HUDEP-2 (cell line): ENCODE measurements at regions not wholly inside any gene's neighbourhood (a gene's known extent, or its start where the extent isn't known, plus 50 kb on each side); places are given as distances from the start of the nearest gene placed in this dataset.
"Not testable (repeated sequence)": the region's sequence is repeated elsewhere in the genome, so short reads cannot be mapped to it uniquely, and the experiment has no call there.

Source experiments
- DNase-seq, 76 experiments: peaks; one replicate each; lab custom pipeline; 2025; ENCODE audit not compliant: unreplicated experiment in 76 of 76; lab: John Stamatoyannopoulos, UW

- no peak for DNase-seq
Observed at GRCh38 chr2:14428056-14428455, 204.5 kb upstream of the LRATD1 start.

GRCh38 chr2:14433946-14434495 is 198.5 kb upstream of the LRATD1 start:
- no peak for DNase-seq

- no peak for DNase-seq
Observed at GRCh38 chr2:14445670-14446069, 186.8 kb upstream of the LRATD1 start.

- DNase-seq = no peak
Observed at GRCh38 chr2:14448340-14448739, 184.2 kb upstream of the LRATD1 start.

DNA sequence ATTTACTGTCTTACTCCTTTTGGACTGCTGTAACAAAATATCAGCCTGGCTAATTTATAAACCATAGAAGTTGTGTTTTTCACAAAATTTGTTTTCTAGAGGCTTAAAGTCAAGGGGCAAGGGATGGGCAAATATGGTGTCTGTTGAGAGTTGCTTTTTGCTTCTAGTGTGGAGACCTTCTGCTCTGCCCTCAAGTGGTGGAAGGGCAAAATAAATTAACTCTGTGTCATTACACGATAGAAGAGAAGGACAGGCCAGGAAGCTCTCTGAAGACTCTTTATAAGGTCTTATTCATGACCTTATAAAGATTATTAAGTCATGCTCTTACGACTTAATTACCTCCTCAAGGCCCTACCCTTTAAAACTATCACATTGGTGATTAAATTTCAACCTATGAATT is 181.2 kb upstream of the LRATD1 start:
- no peak for DNase-seq

DNA sequence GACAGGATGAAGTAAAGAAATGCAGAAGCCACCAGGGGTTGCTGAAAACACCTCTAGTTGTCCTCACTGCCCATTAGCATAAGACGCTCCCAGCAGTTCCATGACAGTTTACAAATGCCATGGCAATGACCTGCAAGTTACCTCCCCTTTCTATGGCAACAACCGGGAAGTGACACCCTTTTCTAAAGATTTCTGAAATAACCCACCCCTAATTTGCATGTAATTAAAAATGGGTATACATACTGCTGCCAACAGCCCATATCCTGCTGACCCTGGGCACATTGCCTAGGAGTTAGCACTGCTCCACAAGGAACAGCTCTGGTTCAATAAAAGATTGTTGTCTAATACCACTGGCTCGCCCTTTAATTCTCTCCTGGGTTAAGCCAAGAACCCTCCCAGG is 178.3 kb upstream of the LRATD1 start:
- no peak for DNase-seq

GRCh38 chr2:14459786-14460325 is 172.7 kb upstream of the LRATD1 start:
- DNase-seq = no peak

DNA sequence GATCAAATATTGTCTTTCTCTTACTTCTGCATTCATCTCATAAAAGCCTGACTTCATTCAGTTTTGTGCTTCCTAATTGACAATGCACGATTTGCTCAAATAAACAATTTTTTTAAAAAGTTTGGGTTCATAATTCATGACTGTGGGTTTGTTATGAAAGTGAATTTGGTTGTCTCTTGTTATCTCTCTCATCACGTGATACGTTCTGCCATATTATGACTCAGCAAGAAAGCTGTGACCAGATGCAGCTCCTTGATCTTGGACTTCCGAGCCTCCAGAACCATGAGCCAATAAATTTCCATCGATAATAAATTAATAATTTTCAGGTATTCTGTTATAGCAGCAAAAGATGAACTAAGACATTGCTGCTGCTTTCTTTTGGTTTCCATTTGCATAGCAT is 156.5 kb upstream of the LRATD1 start:
- peak in 1 of 76 experiments; percentile 2 for DNase-seq

DNA sequence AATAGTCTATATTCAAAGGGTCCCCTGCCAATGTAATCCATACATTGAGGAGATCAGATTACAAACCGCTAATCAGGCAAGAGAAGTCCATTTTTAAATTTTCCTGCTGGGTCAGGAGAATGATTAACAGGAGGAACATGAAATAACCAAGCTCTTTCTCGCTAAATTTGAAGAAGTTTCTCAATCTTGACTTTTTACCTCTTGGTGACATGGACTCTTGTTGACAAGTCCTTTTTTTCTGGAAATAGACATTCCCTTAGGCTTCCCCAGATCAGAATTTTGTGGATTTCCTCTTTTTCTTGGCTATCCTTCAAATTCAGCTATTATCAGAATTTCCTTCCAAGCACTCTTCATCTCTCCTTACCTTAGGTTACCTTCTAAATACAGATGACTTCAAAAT is 153.0 kb upstream of the LRATD1 start:
- no peak for DNase-seq

- no peak for DNase-seq
Observed at GRCh38 chr2:14480120-14480519, 152.4 kb upstream of the LRATD1 start.

DNA sequence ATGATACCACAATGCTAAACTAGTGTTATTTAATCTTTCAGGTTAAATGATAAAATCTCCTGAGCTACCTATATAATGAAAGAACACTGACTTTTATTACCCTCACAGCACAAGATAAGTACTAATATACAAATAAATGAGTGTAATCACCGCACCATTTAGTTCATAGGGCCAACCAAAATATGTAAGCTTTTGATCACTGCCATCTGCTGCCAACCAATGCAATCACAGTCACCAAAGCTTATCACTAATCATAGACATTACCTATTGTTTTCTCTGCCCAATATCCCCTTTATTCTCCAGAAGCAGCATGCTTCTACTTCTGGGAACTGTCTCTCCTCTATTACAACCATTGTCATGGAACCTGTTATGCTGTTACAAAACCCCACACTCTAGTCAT is 151.6 kb upstream of the LRATD1 start:
- no peak for DNase-seq

- no peak for DNase-seq
Observed at GRCh38 chr2:14492920-14493503, 139.5 kb upstream of the LRATD1 start.

- DNase-seq = no peak
Observed at GRCh38 chr2:14494759-14495158, 137.8 kb upstream of the LRATD1 start.

GRCh38 chr2:14501061-14501460 is 131.5 kb upstream of the LRATD1 start:
- DNase-seq = no peak

DNA sequence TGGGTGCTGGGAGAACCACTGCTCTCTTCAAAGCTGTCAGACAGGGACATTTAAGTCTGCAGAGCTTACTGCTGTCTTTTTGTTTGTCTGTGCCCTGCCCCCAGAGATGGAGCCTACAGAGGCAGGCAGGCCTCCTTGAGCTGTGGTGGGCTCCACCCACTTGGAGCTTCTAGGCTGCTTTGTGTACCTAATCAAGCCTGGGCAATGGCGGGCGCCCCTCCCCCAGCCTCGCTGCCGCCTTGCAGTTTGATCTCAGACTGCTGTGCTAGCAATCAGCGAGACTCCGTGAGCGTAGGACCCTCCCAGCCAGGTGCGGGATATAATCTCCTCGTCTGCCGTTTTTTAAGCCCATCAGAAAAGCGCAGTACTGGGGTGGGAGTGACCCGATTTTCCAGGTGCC is 125.6 kb upstream of the LRATD1 start:
- not testable (repeated sequence) for DNase-seq

- DNase-seq = no peak
Observed at GRCh38 chr2:14511541-14511940, 121.0 kb upstream of the LRATD1 start.

GRCh38 chr2:14513903-14514302 is 118.6 kb upstream of the LRATD1 start:
- DNase-seq = no peak

DNA sequence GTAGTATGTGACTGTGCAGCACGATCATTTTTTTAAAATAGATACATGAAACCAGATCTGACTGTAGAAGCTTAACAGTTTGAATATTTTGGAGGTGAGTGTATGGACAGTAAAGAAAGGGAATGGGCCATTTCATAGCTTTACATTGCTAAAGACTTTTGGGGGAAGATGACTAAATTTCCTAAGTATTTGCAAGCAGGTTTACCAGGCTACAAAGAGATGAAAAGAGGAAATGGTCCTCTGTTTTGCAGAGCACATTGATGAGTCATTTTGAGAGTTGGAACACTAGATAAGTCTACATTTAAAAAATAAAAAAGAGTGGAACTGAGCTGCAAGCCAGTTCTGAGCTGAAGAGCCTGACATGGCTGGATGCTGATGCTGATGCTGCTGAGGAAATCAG is 115.7 kb upstream of the LRATD1 start:
- DNase-seq = no peak

DNA sequence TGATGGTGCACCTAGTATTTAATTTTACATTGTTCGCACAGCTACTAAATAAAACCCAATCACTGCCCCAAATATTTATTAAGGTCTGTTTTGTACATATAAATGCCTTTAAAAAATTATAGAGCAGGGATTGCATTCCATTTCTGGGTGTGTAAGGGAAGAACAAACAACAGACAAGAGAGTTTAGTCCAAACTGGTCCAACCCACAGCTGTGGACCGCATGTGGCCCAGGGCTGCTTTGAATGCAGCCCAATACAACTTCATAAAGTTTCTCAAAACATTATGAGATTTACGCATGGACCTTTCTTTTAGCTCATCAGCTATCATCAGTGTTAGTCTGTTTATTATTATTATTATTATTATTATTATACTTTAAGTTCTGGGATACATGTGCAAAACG is 114.8 kb upstream of the LRATD1 start:
- DNase-seq = no peak

GRCh38 chr2:14520385-14520945 is 112.1 kb upstream of the LRATD1 start:
- DNase-seq = no peak

DNA sequence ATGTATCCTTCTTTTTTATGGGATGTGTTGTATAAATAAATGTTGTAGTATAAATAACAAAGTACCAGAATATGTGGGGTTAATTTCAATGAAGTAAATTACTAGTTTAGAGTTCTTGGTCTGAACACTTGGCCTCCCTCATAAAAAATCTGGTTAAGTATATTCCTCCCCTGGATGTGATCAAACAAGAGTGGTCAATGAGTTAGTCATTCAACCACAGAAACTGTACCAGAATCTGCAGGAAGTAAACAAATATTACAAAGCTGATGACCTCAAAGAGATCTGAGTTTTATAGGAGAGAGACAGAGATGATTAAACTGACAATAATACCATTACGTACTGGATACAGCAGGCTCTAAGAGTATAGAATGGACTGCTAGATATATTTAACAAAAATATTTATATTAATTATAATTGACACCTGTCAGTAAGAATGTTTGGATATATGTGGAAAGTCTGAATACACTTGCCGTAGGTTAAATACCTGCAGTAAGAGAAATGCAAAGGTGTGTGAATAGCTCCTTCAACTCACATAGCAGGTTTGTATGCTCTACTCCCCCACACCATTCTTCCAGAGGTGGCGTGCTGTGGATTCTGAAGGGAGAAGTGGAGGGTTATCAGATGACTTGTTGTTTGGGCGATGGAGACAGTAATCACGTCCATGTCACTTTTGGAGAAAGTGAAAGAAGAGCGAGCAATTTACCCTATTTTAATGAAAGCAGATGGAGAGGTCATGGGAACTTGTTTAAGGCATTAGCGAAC is 108.3 kb upstream of the LRATD1 start:
- DNase-seq = no peak

GRCh38 chr2:14524803-14525080 is 107.8 kb upstream of the LRATD1 start:
- DNase-seq = no peak
